H1 (cell line): ENCODE measurements at regions not wholly inside any gene's neighbourhood (a gene's known extent, or its start where the extent isn't known, plus 50 kb on each side); places are given as distances from the start of the nearest gene placed in this dataset.

Source experiments
- CTCF ChIA-PET: fragments of 300-600 bp; sonication (Branson Sonifier 250); formaldehyde crosslinking; loops from one replicate; lab custom pipeline; 2021; ENCODE audit not compliant: partially characterized antibody; lab: Charles Lee
- POLR2A ChIA-PET: fragments of 300-600 bp; sonication (Branson Sonifier 250); formaldehyde crosslinking; loops from one replicate; lab custom pipeline; 2021; ENCODE audit warnings: inconsistent platforms; ENCODE audit not compliant: partially characterized antibody; lab: Charles Lee
- DNase-seq, 2 experiments: peaks; one replicate each; pipeline versions ENCODE4 v3.0.0 to v3.0.0-alpha.2; 2010 to 2022; ENCODE audit warnings: low spot score in 2 of 2, low read depth in 1 of 2, mixed read lengths in 1 of 2
- FAIRE-seq: peaks from 2 replicates; lab custom pipeline; 2011; peaks lifted over from hg19 to GRCh38; lab: Jason Lieb, UNC
- H2AFZ ChIP-seq: 2 replicates; pipeline ENCODE4 v1.8.1; 2012; ENCODE audit warnings: low read length, inconsistent platforms
- H2AK5ac ChIP-seq: 2 replicates; pipeline ENCODE4 v1.6.1; 2013; ENCODE audit warnings: low read depth, low read length
- H2BK120ac ChIP-seq: replicated peaks from 2 replicates; pipeline ENCODE3; 2013; ENCODE audit warnings: low read depth, low read length, inconsistent platforms
- H2BK12ac ChIP-seq: 2 replicates; pipeline ENCODE4 v1.6.1; 2013; ENCODE audit warnings: low read depth, low read length
- H2BK15ac ChIP-seq: 2 replicates; pipeline ENCODE4 v1.6.1; 2013; ENCODE audit warnings: low read length
- H2BK20ac ChIP-seq: 2 replicates; pipeline ENCODE4 v1.6.1; 2013; ENCODE audit warnings: low read length
- H2BK5ac ChIP-seq: 2 replicates; pipeline ENCODE4 v1.6.1; 2013; ENCODE audit warnings: low read depth, low read length
- H3K14ac ChIP-seq: 2 replicates; pipeline ENCODE4 v1.6.1; 2013; ENCODE audit warnings: inconsistent platforms; ENCODE audit not compliant: insufficient read length
- H3K18ac ChIP-seq: 2 replicates; pipeline ENCODE4 v1.6.1; 2013; ENCODE audit warnings: low read length; ENCODE audit errors: extremely low read depth
- H3K23ac ChIP-seq: 2 replicates; pipeline ENCODE4 v1.6.1; 2013; ENCODE audit warnings: inconsistent platforms; ENCODE audit not compliant: insufficient read length
- H3K23me2 ChIP-seq: 2 replicates; pipeline ENCODE4 v1.6.1; 2013; ENCODE audit warnings: low read depth, low read length
- H3K27ac ChIP-seq: 2 replicates; pipeline ENCODE4 v1.6.1; 2011; ENCODE audit warnings: low read depth, low read length, inconsistent platforms
- H3K27me3 ChIP-seq, 4 experiments: replicated peaks in 1 of 4; 1 replicate in 1 of 4; 2 replicates in 3 of 4; pipeline versions ENCODE4 v1.6.1 to v1.8.1; 2011 to 2013; ENCODE audit warnings: low read length in 3 of 4, mild to moderate bottlenecking in 3 of 4, inconsistent platforms in 2 of 4, mixed read lengths in 2 of 4, moderate library complexity in 1 of 4; ENCODE audit not compliant: control insufficient read depth in 3 of 4, insufficient read depth in 3 of 4; ENCODE audit errors: extremely low read depth in 1 of 4
- H3K36me3 ChIP-seq, 4 experiments: 2 replicates each; pipeline versions ENCODE4 v1.6.1 to v1.8.1; 2011 to 2013; ENCODE audit warnings: mild to moderate bottlenecking in 4 of 4, low read length in 3 of 4, moderate library complexity in 2 of 4, control low read depth in 1 of 4, inconsistent platforms in 1 of 4; ENCODE audit not compliant: insufficient read depth in 4 of 4, control insufficient read depth in 2 of 4
- H3K4ac ChIP-seq: replicated peaks from 2 replicates; pipeline ENCODE3; 2013; ENCODE audit warnings: low read length, low read depth, mixed read lengths, inconsistent platforms; ENCODE audit not compliant: insufficient read length
- H3K4me1 ChIP-seq, 4 experiments: replicated peaks in 1 of 4; 1 replicate in 1 of 4; 2 replicates in 3 of 4; pipeline versions ENCODE4 v1.6.1 to v1.8.1; 2011 to 2013; ENCODE audit warnings: low read length in 3 of 4, inconsistent platforms in 2 of 4, mixed read lengths in 1 of 4; ENCODE audit not compliant: insufficient read depth in 4 of 4, control insufficient read depth in 3 of 4
- H3K4me2 ChIP-seq, 2 experiments: 2 replicates each; pipeline versions ENCODE4 v1.6.1 to v1.8.1; 2011 to 2013; ENCODE audit warnings: low read depth in 2 of 2, low read length in 2 of 2, control low read depth in 1 of 2, inconsistent platforms in 1 of 2, mild to moderate bottlenecking in 1 of 2; ENCODE audit not compliant: insufficient read depth in 1 of 2
- H3K4me3 ChIP-seq, 4 experiments: fragments of 200-600, 300-600 bp in 1 of 4; sonication (generic), shearing (Covaris generic), sonication (Bioruptor Twin) in 1 of 4; 2 replicates each; pipeline versions ENCODE4 v1.5.1 to v1.8.1; 2011 to 2016; ENCODE audit warnings: low read length in 4 of 4, low read depth in 3 of 4, control low read depth in 2 of 4, inconsistent platforms in 2 of 4, mild to moderate bottlenecking in 2 of 4, mixed read lengths in 1 of 4, moderate library complexity in 1 of 4; ENCODE audit not compliant: insufficient read depth in 2 of 4; ENCODE audit errors: extremely low read depth in 1 of 4
- H3K56ac ChIP-seq: replicated peaks from 2 replicates; pipeline ENCODE3; 2013; ENCODE audit warnings: low read depth, mild to moderate bottlenecking, mixed read lengths, low read length, inconsistent platforms; ENCODE audit not compliant: insufficient read length
- H3K79me1 ChIP-seq: 2 replicates; pipeline ENCODE4 v1.6.1; 2013; ENCODE audit warnings: low read depth, low read length, control low read depth
- H3K79me2 ChIP-seq, 2 experiments: 2 replicates each; pipeline versions ENCODE4 v1.6.1 to v1.8.1; 2012 to 2013; ENCODE audit warnings: low read length in 2 of 2, mild to moderate bottlenecking in 2 of 2, inconsistent platforms in 1 of 2; ENCODE audit not compliant: insufficient read depth in 2 of 2, control insufficient read depth in 1 of 2
- H3K9ac ChIP-seq, 4 experiments: replicated peaks in 1 of 4; 1 replicate in 1 of 4; 2 replicates in 3 of 4; pipeline versions ENCODE4 v1.6.1 to v1.8.1; 2011 to 2013; ENCODE audit warnings: low read depth in 3 of 4, low read length in 3 of 4, control low read depth in 2 of 4, mild to moderate bottlenecking in 2 of 4, moderate library complexity in 2 of 4, inconsistent platforms in 1 of 4; ENCODE audit errors: extremely low read depth in 1 of 4
- H3K9me3 ChIP-seq, 2 experiments: 2 replicates each; pipeline versions ENCODE4 v1.6.1 to v1.8.1; 2012 to 2013; ENCODE audit warnings: mild to moderate bottlenecking in 2 of 2, moderate library complexity in 2 of 2, control low read depth in 1 of 2, inconsistent platforms in 1 of 2, low read depth in 1 of 2, low read length in 1 of 2, mixed read lengths in 1 of 2; ENCODE audit not compliant: insufficient read depth in 2 of 2
- H4K20me1 ChIP-seq, 2 experiments: replicated peaks in 1 of 2; 2 replicates each; pipeline versions ENCODE3 to v1.8.1; 2011 to 2013; ENCODE audit warnings: inconsistent platforms in 2 of 2, low read length in 2 of 2, mild to moderate bottlenecking in 1 of 2; ENCODE audit not compliant: insufficient read depth in 2 of 2, control insufficient read depth in 1 of 2
- H4K5ac ChIP-seq: 2 replicates; pipeline ENCODE4 v1.6.1; 2013; ENCODE audit warnings: low read length, low read depth, mixed read lengths, inconsistent platforms; ENCODE audit not compliant: insufficient read length
- H4K8ac ChIP-seq: 2 replicates; pipeline ENCODE4 v1.8.0; 2013; ENCODE audit warnings: mild to moderate bottlenecking, moderate library complexity, low read length, inconsistent platforms; ENCODE audit not compliant: insufficient read depth; ENCODE audit errors: extremely low read depth
- H4K91ac ChIP-seq: replicated peaks from 2 replicates; pipeline ENCODE3; 2013; ENCODE audit warnings: low read length, mixed read lengths, inconsistent platforms; ENCODE audit not compliant: insufficient read length
- BACH1 ChIP-seq: IDR thresholded peaks from 2 replicates; pipeline ENCODE4 v1.6.1; 2012; ENCODE audit warnings: low read length, improper control_type of control experiment
- BCL11A ChIP-seq, 2 experiments: IDR thresholded peaks; one replicate each; pipeline ENCODE4 v1.6.1; 2011; ENCODE audit warnings: low read depth in 2 of 2, low read length in 2 of 2, mild to moderate bottlenecking in 2 of 2
- CHD1 ChIP-seq: IDR thresholded peaks from 2 replicates; pipeline ENCODE4 v1.6.1; 2012; ENCODE audit warnings: low read depth, low read length, improper control_type of control experiment
- EP300 ChIP-seq, 2 experiments: IDR thresholded peaks; 1 replicate in 1 of 2; 2 replicates in 1 of 2; pipeline ENCODE4 v1.6.1; 2011 to 2012; ENCODE audit warnings: low read depth in 2 of 2, low read length in 2 of 2, mild to moderate bottlenecking in 2 of 2, borderline replicate concordance in 1 of 2, inconsistent platforms in 1 of 2, moderate library complexity in 1 of 2
- FOSL1 ChIP-seq: IDR thresholded peaks from 2 replicates; pipeline ENCODE4 v1.6.1; 2011; ENCODE audit warnings: mild to moderate bottlenecking, low read depth, low read length, moderate library complexity; ENCODE audit not compliant: insufficient read depth
- POU5F1 ChIP-seq: IDR thresholded peaks from 2 replicates; pipeline ENCODE4 v1.6.1; 2011; ENCODE audit warnings: low read depth, mild to moderate bottlenecking, low read length, moderate library complexity
- SIRT6 ChIP-seq: IDR thresholded peaks from one replicate; pipeline ENCODE4 v1.7.1; 2012; ENCODE audit warnings: low read length, inconsistent platforms
- WGBS, 2 experiments: shearing (Covaris generic) in 1 of 2; methylation state at CpG; one replicate each; pipeline versions ENCODE4 v1.1.6 to v1.1.7; 2013 to 2015; ENCODE audit warnings: low lambda C conversion rate in 2 of 2, mixed read lengths in 2 of 2, inconsistent platforms in 1 of 2, low coverage in 1 of 2, missing lambda C conversion rate in 1 of 2; ENCODE audit not compliant: insufficient replicate concordance in 2 of 2, insufficient coverage in 1 of 2, insufficient read length in 1 of 2; ENCODE audit errors: extremely low coverage in 1 of 2, missing lambda C conversion rate in 1 of 2; 5-methylcytosine and 5-hydroxymethylcytosine counted together

GRCh38 chr16:85323230-85323960, 211.1 kb upstream of the CIBAR2 start:
- no peak overlapping the region for H3K56ac ChIP-seq
- CTCF ChIA-PET: interaction anchor here (0.7 to 5.0 kb wide), 14 partner anchors 8 to 234 kb away, joined by 3 to 18 read pairs (median 4); no protein-coding TSS in a partner anchor
- no peak overlapping the region for H4K5ac ChIP-seq
- no peak overlapping the region for H2BK15ac ChIP-seq
- H2BK5ac ChIP-seq: peak overlapping the region; percentile 35; the same call in 1 of the 2 replicates
- POLR2A ChIA-PET: interaction anchor here (0.6 kb wide), 1 partner anchor 1490 kb away, joined by 3 read pairs; no protein-coding TSS in a partner anchor
- H3K36me3 ChIP-seq: no peaks in the 10 kb centered on the region
- peak overlapping the region; percentile 6; the same call in 1 of the 2 replicates for H4K8ac ChIP-seq
- H3K4ac ChIP-seq: no peak overlapping the region
- TF ChIP-seq BACH1: no peak
- no peak for TF ChIP-seq POU5F1
- no peak for TF ChIP-seq BCL11A (IDR thresholded peaks at IDR 0.05; ENCODE audit: low read depth in 2 of 2, low read length in 2 of 2)
- no peak for TF ChIP-seq FOSL1
- TF ChIP-seq SIRT6: no peak
- no peak for TF ChIP-seq EP300 (IDR thresholded peaks at IDR 0.05; ENCODE audit: borderline replicate concordance in 1 of 2, low read depth in 2 of 2, low read length in 2 of 2)
- no peak for TF ChIP-seq CHD1
- TF ChIP-seq, all 59 proteins: peak for 0
- FAIRE-seq (no peak), DNase-seq (no peak)
- H3K14ac ChIP-seq: no peak overlapping the region
- 88% methylated on average over 14 of the region's 14 CpGs; no CpG with 5 or more reads in 1 of the 2 experiments for WGBS, 2 experiments
- H3K23ac ChIP-seq: no peak overlapping the region
- no peak overlapping the region for H2AFZ ChIP-seq
- H3K27me3 ChIP-seq: peaks cover 0 to 5% (median 0%) of the 10 kb centered on the region in 4 experiments; a peak in 3 of 7 replicates
- H3K9me3 ChIP-seq: no peaks in the 10 kb centered on the region
- no peak overlapping the region for H2BK20ac ChIP-seq
- no peak overlapping the region for H3K4me2 ChIP-seq
- peak overlapping the region; percentile 86; the same call in 1 of the 2 replicates for H2AK5ac ChIP-seq
- no peak overlapping the region for H3K18ac ChIP-seq
- H3K9ac ChIP-seq: no peak overlapping the region
- H2BK120ac ChIP-seq: no peak overlapping the region
- H3K79me1 ChIP-seq: no peaks in the 10 kb centered on the region
- no peaks in the 10 kb centered on the region for H3K23me2 ChIP-seq
- H3K27ac ChIP-seq: no peak overlapping the region
- peak overlapping the region; percentile 33; the same call in 1 of the 2 replicates for H2BK12ac ChIP-seq
- H4K91ac ChIP-seq: peak overlapping the region; percentile 35
- no peaks in the 10 kb centered on the region for H3K79me2 ChIP-seq
- peaks cover 0 to 2% of the 10 kb centered on the region in 2 experiments for H4K20me1 ChIP-seq
- H3K4me1 ChIP-seq: peaks cover 0 to 12% (median 10%) of the 10 kb centered on the region in 4 experiments; a peak in 6 of 7 replicates
- no peak overlapping the region for H3K4me3 ChIP-seq
